HFFc6 (cell line): ENCODE measurements at regions not wholly inside any gene's neighbourhood (a gene's known extent, or its start where the extent isn't known, plus 50 kb on each side); places are given as distances from the start of the nearest gene placed in this dataset.

Experiments
- DNase-seq: peaks from one replicate; pipeline ENCODE4 v3.0.0-alpha.2; 2018
- H3K27ac Mint-ChIP-seq: 2 replicates; pipeline ENCODE4 v1.8.0; 2020; ENCODE audit warnings: mild to moderate bottlenecking, mixed read lengths
- H3K27me3 Mint-ChIP-seq: 2 replicates; pipeline ENCODE4 v1.8.0; 2021; ENCODE audit warnings: mild to moderate bottlenecking, moderate library complexity, mixed read lengths; ENCODE audit not compliant: insufficient read depth
- H3K36me3 Mint-ChIP-seq: 2 replicates; pipeline ENCODE4 v1.8.0; 2021; ENCODE audit warnings: low read depth, mixed read lengths
- H3K4me1 Mint-ChIP-seq: 2 replicates; pipeline ENCODE4 v1.8.0; 2020; ENCODE audit warnings: low read depth, mixed read lengths
- H3K4me3 Mint-ChIP-seq: 2 replicates; pipeline ENCODE4 v1.8.0; 2020; ENCODE audit warnings: mild to moderate bottlenecking, moderate library complexity, mixed read lengths
- H3K9me3 Mint-ChIP-seq: 2 replicates; pipeline ENCODE4 v1.8.0; 2020; ENCODE audit warnings: mild to moderate bottlenecking, mixed read lengths
- TF ChIP-seq, protein P1 (sequence below): fragments of 200-600 bp; sonication (generic); IDR thresholded peaks from 2 replicates; pipeline ENCODE4 v1.5.0; 2021; ENCODE audit warnings: antibody characterized with exemption, mild to moderate bottlenecking

DNA sequence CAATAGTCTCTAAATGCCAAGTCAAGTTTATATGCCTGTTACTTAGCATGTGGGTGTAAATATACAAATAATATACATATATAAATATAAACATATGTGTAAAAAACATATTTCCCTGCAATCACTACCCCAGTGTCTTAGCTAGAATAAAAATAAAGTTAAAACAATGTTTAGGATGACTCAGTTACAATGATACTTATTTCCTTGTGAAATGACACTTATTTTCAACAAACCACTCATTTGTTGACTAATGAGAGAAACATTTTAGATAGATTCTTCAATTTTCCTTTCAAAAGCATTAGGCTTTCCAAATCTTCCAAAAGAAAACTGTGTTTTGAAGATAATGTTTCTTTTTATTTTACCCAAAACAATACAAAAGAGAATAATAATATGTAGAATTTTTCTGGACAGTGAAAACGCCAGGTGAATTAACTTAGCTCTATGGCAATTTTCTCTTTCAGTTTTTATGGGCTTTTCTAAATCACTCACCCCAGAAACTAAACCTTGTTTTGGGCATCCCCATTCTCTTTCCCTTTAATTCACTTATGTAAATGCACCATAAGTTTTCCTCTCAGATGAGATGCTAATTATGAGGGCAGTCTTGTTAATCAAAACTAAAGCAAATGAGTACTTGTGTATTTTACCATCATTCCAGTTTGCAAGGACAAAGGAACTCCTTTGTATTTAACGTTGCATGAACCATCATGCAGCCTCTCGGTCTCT lies 465.9 kb downstream of the BCAT1 start:
- peaks cover 32% of the 10 kb centered on the region for H3K9me3 Mint-ChIP-seq
- TF ChIP-seq, protein P1, sequence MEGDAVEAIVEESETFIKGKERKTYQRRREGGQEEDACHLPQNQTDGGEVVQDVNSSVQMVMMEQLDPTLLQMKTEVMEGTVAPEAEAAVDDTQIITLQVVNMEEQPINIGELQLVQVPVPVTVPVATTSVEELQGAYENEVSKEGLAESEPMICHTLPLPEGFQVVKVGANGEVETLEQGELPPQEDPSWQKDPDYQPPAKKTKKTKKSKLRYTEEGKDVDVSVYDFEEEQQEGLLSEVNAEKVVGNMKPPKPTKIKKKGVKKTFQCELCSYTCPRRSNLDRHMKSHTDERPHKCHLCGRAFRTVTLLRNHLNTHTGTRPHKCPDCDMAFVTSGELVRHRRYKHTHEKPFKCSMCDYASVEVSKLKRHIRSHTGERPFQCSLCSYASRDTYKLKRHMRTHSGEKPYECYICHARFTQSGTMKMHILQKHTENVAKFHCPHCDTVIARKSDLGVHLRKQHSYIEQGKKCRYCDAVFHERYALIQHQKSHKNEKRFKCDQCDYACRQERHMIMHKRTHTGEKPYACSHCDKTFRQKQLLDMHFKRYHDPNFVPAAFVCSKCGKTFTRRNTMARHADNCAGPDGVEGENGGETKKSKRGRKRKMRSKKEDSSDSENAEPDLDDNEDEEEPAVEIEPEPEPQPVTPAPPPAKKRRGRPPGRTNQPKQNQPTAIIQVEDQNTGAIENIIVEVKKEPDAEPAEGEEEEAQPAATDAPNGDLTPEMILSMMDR = no peak
- no peak overlapping the region for H3K27ac Mint-ChIP-seq
- no peak for DNase-seq
- no peak overlapping the region for H3K4me3 Mint-ChIP-seq
- H3K4me1 Mint-ChIP-seq = no peaks in the 10 kb centered on the region
- no peaks in the 10 kb centered on the region for H3K36me3 Mint-ChIP-seq
- H3K27me3 Mint-ChIP-seq = no peaks in the 10 kb centered on the region

DNA sequence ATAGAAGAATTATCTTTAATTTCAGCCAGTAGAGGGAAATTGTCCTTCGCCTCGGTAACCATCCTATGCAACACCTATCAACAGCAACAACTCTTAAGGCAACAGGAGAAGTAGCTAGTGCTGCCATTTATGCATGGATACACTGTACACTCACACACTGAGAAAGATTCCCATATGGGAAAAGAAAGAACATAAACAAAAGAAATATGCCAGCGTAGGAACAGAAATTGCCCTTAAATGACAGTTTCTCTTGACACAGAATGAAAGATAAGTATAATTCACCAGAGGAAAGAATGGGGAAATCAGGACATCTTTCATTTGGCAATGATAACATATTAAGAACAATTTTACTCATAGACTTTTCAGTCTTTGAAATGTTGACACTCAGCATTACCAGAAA lies 466.9 kb downstream of the BCAT1 start:
- no peak overlapping the region for H3K4me3 Mint-ChIP-seq
- no peaks in the 10 kb centered on the region for H3K27me3 Mint-ChIP-seq
- TF ChIP-seq, protein P1 = no peak
- no peaks in the 10 kb centered on the region for H3K36me3 Mint-ChIP-seq
- no peak for DNase-seq
- H3K9me3 Mint-ChIP-seq = peaks cover 27% of the 10 kb centered on the region
- no peaks in the 10 kb centered on the region for H3K4me1 Mint-ChIP-seq
- H3K27ac Mint-ChIP-seq = no peak overlapping the region

GRCh38 chr12:24480766-24481449 lies 468.0 kb downstream of the BCAT1 start:
- DNase-seq = no peak
- H3K9me3 Mint-ChIP-seq = peaks cover 19% of the 10 kb centered on the region
- no peaks in the 10 kb centered on the region for H3K36me3 Mint-ChIP-seq
- H3K27me3 Mint-ChIP-seq = no peaks in the 10 kb centered on the region
- TF ChIP-seq, protein P1 = no peak
- H3K4me1 Mint-ChIP-seq = no peaks in the 10 kb centered on the region
- H3K27ac Mint-ChIP-seq = no peak overlapping the region
- H3K4me3 Mint-ChIP-seq = no peak overlapping the region

DNA sequence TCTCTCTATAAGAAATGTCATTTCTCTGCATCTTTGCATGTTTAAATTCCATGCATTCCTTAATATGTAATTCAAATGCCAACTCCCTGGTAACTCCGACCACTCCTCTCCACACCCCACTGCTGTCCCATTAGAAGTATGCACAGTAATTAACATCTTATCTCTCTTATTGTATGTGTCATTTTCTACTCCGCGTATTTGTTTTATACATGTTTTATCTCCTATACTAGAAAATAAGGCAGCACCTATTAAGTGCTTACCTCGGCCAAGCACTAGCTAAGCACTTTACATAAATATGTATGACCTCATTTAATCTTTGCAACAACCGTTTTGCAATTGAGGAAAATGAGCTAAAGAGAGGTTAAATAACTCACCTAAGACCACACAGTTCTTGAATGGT lies 469.8 kb downstream of the BCAT1 start:
- H3K9me3 Mint-ChIP-seq = peaks cover 11% of the 10 kb centered on the region

DNA sequence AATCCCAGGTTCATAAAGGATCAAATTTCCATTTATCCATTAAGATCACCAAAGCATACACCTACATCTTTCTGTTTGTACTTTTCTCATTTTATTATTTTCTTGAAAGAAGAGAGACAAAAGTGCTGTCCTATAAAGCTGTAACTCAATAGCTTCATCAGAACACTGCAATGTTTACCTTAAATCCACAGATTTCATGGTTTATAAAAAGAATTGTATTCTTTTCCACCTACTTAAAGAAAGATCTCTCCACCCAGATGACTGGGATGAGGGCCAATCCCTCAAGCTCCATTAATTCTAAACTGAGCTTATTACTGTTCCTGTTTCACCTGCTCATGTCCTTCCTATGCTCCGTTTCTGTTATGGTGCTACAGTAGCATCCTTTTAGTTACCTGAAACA lies 470.6 kb downstream of the BCAT1 start:
- no peaks in the 10 kb centered on the region for H3K4me1 Mint-ChIP-seq
- H3K36me3 Mint-ChIP-seq = no peaks in the 10 kb centered on the region
- H3K9me3 Mint-ChIP-seq = peaks cover 11% of the 10 kb centered on the region
- DNase-seq = no peak
- no peaks in the 10 kb centered on the region for H3K27me3 Mint-ChIP-seq
- H3K4me3 Mint-ChIP-seq = no peak overlapping the region
- H3K27ac Mint-ChIP-seq = no peak overlapping the region
- TF ChIP-seq, protein P1 = no peak

More for the DNA sequence above, 469.8 kb downstream of the BCAT1 start:
- Mint-ChIP-seq H3K36me3 (no peaks in the 10 kb centered on the region), H3K27ac (no peak overlapping the region), H3K4me1 (no peaks in the 10 kb centered on the region), H3K4me3 (no peak overlapping the region), H3K27me3 (no peaks in the 10 kb centered on the region)
- TF ChIP-seq, protein P1 = no peak
- no peak for DNase-seq
